ENCODE measurements at regions not wholly inside any gene's neighbourhood (a gene's known extent, or its start where the extent isn't known, plus 50 kb on each side); places are given as distances from the start of the nearest gene placed in this dataset.
A peak's percentile ranks its signal among the peaks of the same experiment; 100 is the strongest.

- peak; percentile 47 for DNase-seq (ENCODE audit: low read depth)
- H3K4me3 ChIP-seq (ENCODE audit: low read length), result no peak overlapping the region
- TF ChIP-seq CTCF (IDR thresholded peaks at IDR 0.05; ENCODE audit: insufficient read depth, low read depth, low read length, missing control alignments), result no peak
Observed at GRCh38 chr4:11281720-11282119, 147.0 kb downstream of the HS3ST1 start.

- no peak for DNase-seq (ENCODE audit: low read depth)
- no peak for TF ChIP-seq CTCF (IDR thresholded peaks at IDR 0.05; ENCODE audit: insufficient read depth, low read depth, low read length, missing control alignments)
- no peak overlapping the region for H3K4me3 ChIP-seq (ENCODE audit: low read length)
Observed at GRCh38 chr4:11271263-11271662, 157.4 kb downstream of the HS3ST1 start.

- TF ChIP-seq CTCF (IDR thresholded peaks at IDR 0.05; ENCODE audit: insufficient read depth, low read depth, low read length, missing control alignments), result no peak
- no peak overlapping the region for H3K4me3 ChIP-seq (ENCODE audit: low read length)
- peak; percentile 24 for DNase-seq (ENCODE audit: low read depth)
Observed at GRCh38 chr4:11268149-11268548, 160.5 kb downstream of the HS3ST1 start.

- no peak overlapping the region for H3K4me3 ChIP-seq (ENCODE audit: low read length)
- TF ChIP-seq CTCF (IDR thresholded peaks at IDR 0.05; ENCODE audit: insufficient read depth, low read depth, low read length, missing control alignments), result no peak
- no peak for DNase-seq (ENCODE audit: low read depth)
Observed at GRCh38 chr4:11264841-11265240, 163.9 kb downstream of the HS3ST1 start.

GRCh38 chr4:11264346-11264745 lies 164.3 kb downstream of the HS3ST1 start:
- no peak for DNase-seq (ENCODE audit: low read depth)
- no peak overlapping the region for H3K4me3 ChIP-seq (ENCODE audit: low read length)
- TF ChIP-seq CTCF (IDR thresholded peaks at IDR 0.05; ENCODE audit: insufficient read depth, low read depth, low read length, missing control alignments), result no peak

- DNase-seq (ENCODE audit: low read depth), result peak; percentile 9
- H3K4me3 ChIP-seq (ENCODE audit: low read length), result no peak overlapping the region
- TF ChIP-seq CTCF (IDR thresholded peaks at IDR 0.05; ENCODE audit: insufficient read depth, low read depth, low read length, missing control alignments), result no peak
Observed at GRCh38 chr4:11263208-11263607, 165.5 kb downstream of the HS3ST1 start.

GRCh38 chr4:11261066-11261850 lies 167.4 kb downstream of the HS3ST1 start:
- DNase-seq (ENCODE audit: low read depth), result no peak
- no peak for TF ChIP-seq CTCF (IDR thresholded peaks at IDR 0.05; ENCODE audit: insufficient read depth, low read depth, low read length, missing control alignments)
- H3K4me3 ChIP-seq (ENCODE audit: low read length), result no peak overlapping the region
